ENCODE measurements at regions not wholly inside any gene's neighbourhood (a gene's known extent, or its start where the extent isn't known, plus 50 kb on each side); places are given as distances from the start of the nearest gene placed in this dataset.

GRCh38 chr10:84766923-84767322 is 438.5 kb downstream of the CCSER2 start:
- TF ChIP-seq STAT1 (IDR thresholded peaks at IDR 0.05; ENCODE audit: unreplicated experiment): no peak
- TF ChIP-seq ZNF331 (CRISPR knock-in tag; IDR thresholded peaks at IDR 0.05; ENCODE audit: low read depth): no peak
- no peak for TF ChIP-seq EZH2phosphoT487 (IDR thresholded peaks at IDR 0.05; ENCODE audit: unreplicated experiment)
- no peak for TF ChIP-seq NANOG (IDR thresholded peaks at IDR 0.05; ENCODE audit: borderline replicate concordance)
- no peak for TF ChIP-seq JUNB (IDR thresholded peaks at IDR 0.05; ENCODE audit: unreplicated experiment)
- no peak for TF ChIP-seq REST (IDR thresholded peaks at IDR 0.05; ENCODE audit: unreplicated experiment)
- TF ChIP-seq EZH2 (IDR thresholded peaks at IDR 0.05; ENCODE audit: low read depth, unreplicated experiment): no peak
- TF ChIP-seq ZNF114 (CRISPR knock-in tag; IDR thresholded peaks at IDR 0.05): no peak
- no peak for TF ChIP-seq CTCF (conservative IDR thresholded peaks at IDR 0.05; ENCODE audit: low read depth in 2 of 2)
- TF ChIP-seq CREB1 (CRISPR knock-in tag; IDR thresholded peaks at IDR 0.05; ENCODE audit: low read depth): no peak
- no peak for TF ChIP-seq ZNF462 (CRISPR knock-in tag; IDR thresholded peaks at IDR 0.05)
- TF ChIP-seq POLR2AphosphoS5 (IDR thresholded peaks at IDR 0.05; ENCODE audit: low read depth): no peak
- TF ChIP-seq ETS1 (IDR thresholded peaks at IDR 0.05): no peak
- no peaks in the 10 kb centered on the region for H3K36me3 Mint-ChIP-seq (ENCODE audit: low read depth)
- Histone ChIP-seq H3K4me1 (ENCODE audit: insufficient read depth) (no peaks in the 10 kb centered on the region), H3K4me2 (no peak overlapping the region), H3K79me2 (replicated peaks; ENCODE audit: insufficient read depth) (no peaks in the 10 kb centered on the region), H4K20me1 (replicated peaks; ENCODE audit: insufficient read depth) (no peaks in the 10 kb centered on the region), H3K9me2 (ENCODE audit: insufficient read depth) (no peaks in the 10 kb centered on the region; the same call in 1 of the 2 replicates), H2AFZ (no peak overlapping the region), H3K27me3 (ENCODE audit: insufficient read depth) (no peaks in the 10 kb centered on the region), H3K27ac (ENCODE audit: low read depth) (no peak overlapping the region), H3K4me3 (no peak overlapping the region), H3F3A (replicated peaks; ENCODE audit: low read depth) (no peaks in the 10 kb centered on the region), H3K36me3 (ENCODE audit: insufficient read depth) (peaks cover 10% of the 10 kb centered on the region; the same call in 1 of the 2 replicates)
- peaks cover 10% of the 10 kb centered on the region; the same call in 2 of the 3 replicates for H3K4me1 Mint-ChIP-seq
- H3K27ac Mint-ChIP-seq: no peak overlapping the region
- DNase-seq (ENCODE audit: low spot score) (no peak), ATAC-seq (no peak)
- H3K9me3 Mint-ChIP-seq: no peaks in the 10 kb centered on the region
- H3K4me3 Mint-ChIP-seq: no peak overlapping the region
- H3K27me3 Mint-ChIP-seq (ENCODE audit: insufficient read depth, low read depth, poor library complexity): peaks cover 2% of the 10 kb centered on the region

Data from GM23338 (cell line).